Neural progenitor cell (in vitro differentiated cells): ENCODE measurements at regions not wholly inside any gene's neighbourhood (a gene's known extent, or its start where the extent isn't known, plus 50 kb on each side); places are given as distances from the start of the nearest gene placed in this dataset.

Experiments
- DNase-seq: peaks from one replicate; pipeline ENCODE4 v3.0.0-alpha.2; 2016; ENCODE audit warnings: low spot score
- H2AFZ ChIP-seq: fragments of 200-600 bp; sonication (generic); replicated peaks from 2 replicates; pipeline ENCODE4 v1.6.1; 2016; ENCODE audit warnings: antibody characterized with exemption
- H3F3A ChIP-seq: fragments of 200-600 bp; sonication (generic); 2 replicates; pipeline ENCODE4 v1.6.1; 2016; ENCODE audit warnings: antibody characterized with exemption, low read depth
- H3K27ac ChIP-seq: fragments of 200-600 bp; sonication (generic); 2 replicates; pipeline ENCODE4 v1.5.1; 2016; ENCODE audit warnings: mild to moderate bottlenecking
- H3K27me3 ChIP-seq: fragments of 200-600 bp; sonication (generic); 2 replicates; pipeline ENCODE4 v1.6.1; 2016; ENCODE audit warnings: mild to moderate bottlenecking, moderate library complexity
- H3K36me3 ChIP-seq: fragments of 200-600 bp; sonication (generic); 2 replicates; pipeline ENCODE4 v1.5.1; 2016
- H3K4me1 ChIP-seq: fragments of 200-600 bp; sonication (generic); 2 replicates; pipeline ENCODE4 v1.6.1; 2016; ENCODE audit warnings: mixed run types
- H3K4me2 ChIP-seq: fragments of 200-600 bp; sonication (generic); 2 replicates; pipeline ENCODE4 v1.6.1; 2016
- H3K4me3 ChIP-seq: fragments of 200-600 bp; sonication (generic); 2 replicates; pipeline ENCODE4 v1.5.1; 2016
- H3K79me2 ChIP-seq: fragments of 200-600 bp; sonication (generic); 2 replicates; pipeline ENCODE4 v1.6.1; 2016; ENCODE audit warnings: low read depth
- H3K9ac ChIP-seq: fragments of 200-600 bp; sonication (generic); 2 replicates; pipeline ENCODE4 v1.6.1; 2016
- H3K9me3 ChIP-seq: fragments of 200-600 bp; sonication (generic); 2 replicates; pipeline ENCODE4 v1.5.1; 2016; ENCODE audit warnings: low read depth
- H4K20me1 ChIP-seq: fragments of 200-600 bp; sonication (generic); 2 replicates; pipeline ENCODE4 v1.6.1; 2016; ENCODE audit warnings: low read depth
- H3K27ac Mint-ChIP-seq: 3 replicates; pipeline ENCODE4 v1.8.0; 2021; ENCODE audit warnings: mixed read lengths
- H3K27me3 Mint-ChIP-seq: 2 replicates; pipeline ENCODE4 v1.8.0; 2022; ENCODE audit warnings: low read depth, mild to moderate bottlenecking, inconsistent platforms, moderate library complexity, mixed read lengths; ENCODE audit not compliant: insufficient read depth
- H3K36me3 Mint-ChIP-seq: 3 replicates; pipeline ENCODE4 v1.8.0; 2021; ENCODE audit warnings: mixed read lengths
- H3K4me1 Mint-ChIP-seq: 3 replicates; pipeline ENCODE4 v1.8.0; 2021; ENCODE audit warnings: mixed read lengths
- H3K4me3 Mint-ChIP-seq: 3 replicates; pipeline ENCODE4 v1.8.0; 2021; ENCODE audit warnings: mild to moderate bottlenecking, moderate library complexity, mixed read lengths
- H3K9me3 Mint-ChIP-seq: 3 replicates; pipeline ENCODE4 v1.8.0; 2020; ENCODE audit warnings: mixed read lengths
- EZH2 ChIP-seq: fragments of 200-600 bp; sonication (generic); IDR thresholded peaks from 2 replicates; pipeline ENCODE4 v1.6.1; 2017; ENCODE audit warnings: antibody characterized with exemption, mild to moderate bottlenecking, moderate library complexity
- EZH2phosphoT487 ChIP-seq: fragments of 200-600 bp; sonication (generic); IDR thresholded peaks from 2 replicates; pipeline ENCODE4 v1.6.1; 2017; ENCODE audit warnings: antibody characterized with exemption
- TF ChIP-seq, protein P1 (sequence below): fragments of 200-600 bp; sonication (generic); IDR thresholded peaks from 2 replicates; pipeline ENCODE4 v1.5.1; 2017; ENCODE audit warnings: antibody characterized with exemption, mild to moderate bottlenecking

DNA sequence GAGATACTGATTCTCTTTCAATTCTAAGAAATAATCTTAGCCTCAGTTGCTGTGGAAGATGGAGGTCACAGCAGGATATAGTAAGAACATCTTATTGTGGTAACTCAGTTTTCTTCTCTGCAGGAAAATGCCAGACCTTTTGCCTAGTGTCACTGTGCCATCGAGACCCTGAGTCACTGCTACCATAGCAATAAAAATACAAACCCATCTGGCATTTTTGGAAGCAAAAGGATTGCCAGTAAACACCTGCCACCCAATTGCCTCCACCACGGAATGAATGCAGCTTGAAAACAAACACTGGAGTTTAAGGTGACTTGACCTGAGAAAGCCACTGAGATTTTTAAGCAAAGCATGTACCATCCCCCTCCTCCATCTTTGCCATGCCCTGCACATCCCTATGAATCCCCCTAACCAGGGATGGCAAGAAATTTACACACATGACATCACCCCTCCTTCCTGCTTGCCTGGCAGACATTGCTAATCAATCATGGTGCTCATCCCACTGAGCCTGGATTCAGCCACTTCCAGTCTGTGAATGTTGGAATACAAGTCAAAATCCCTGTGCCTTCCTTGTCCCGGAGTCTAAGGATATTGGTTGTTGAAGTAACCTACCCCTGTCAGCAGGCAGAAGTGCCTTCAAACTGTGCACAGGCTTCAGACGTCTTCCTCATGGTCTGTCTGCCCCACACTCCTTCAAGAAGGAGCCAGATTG is 59.6 kb upstream of the MAMLD1 start:
- Mint-ChIP-seq H3K27ac (no peak overlapping the region), H3K9me3 (peaks cover 12% of the 10 kb centered on the region), H3K27me3 (peaks cover 5% of the 10 kb centered on the region), H3K4me1 (no peaks in the 10 kb centered on the region), H3K4me3 (no peak overlapping the region), H3K36me3 (no peaks in the 10 kb centered on the region)
- Histone ChIP-seq H3K4me3 (no peak overlapping the region), H3K27me3 (no peaks in the 10 kb centered on the region), H3K27ac (no peak overlapping the region), H3K9me3 (no peaks in the 10 kb centered on the region), H3K9ac (no peak overlapping the region), H3K79me2 (no peaks in the 10 kb centered on the region), H4K20me1 (no peaks in the 10 kb centered on the region), H3K36me3 (no peaks in the 10 kb centered on the region), H3K4me1 (no peaks in the 10 kb centered on the region), H2AFZ (no peak overlapping the region), H3K4me2 (no peak overlapping the region), H3F3A (no peaks in the 10 kb centered on the region)
- no peak for DNase-seq
- no peak for TF ChIP-seq EZH2phosphoT487
- TF ChIP-seq EZH2, result no peak
- TF ChIP-seq, protein P1, sequence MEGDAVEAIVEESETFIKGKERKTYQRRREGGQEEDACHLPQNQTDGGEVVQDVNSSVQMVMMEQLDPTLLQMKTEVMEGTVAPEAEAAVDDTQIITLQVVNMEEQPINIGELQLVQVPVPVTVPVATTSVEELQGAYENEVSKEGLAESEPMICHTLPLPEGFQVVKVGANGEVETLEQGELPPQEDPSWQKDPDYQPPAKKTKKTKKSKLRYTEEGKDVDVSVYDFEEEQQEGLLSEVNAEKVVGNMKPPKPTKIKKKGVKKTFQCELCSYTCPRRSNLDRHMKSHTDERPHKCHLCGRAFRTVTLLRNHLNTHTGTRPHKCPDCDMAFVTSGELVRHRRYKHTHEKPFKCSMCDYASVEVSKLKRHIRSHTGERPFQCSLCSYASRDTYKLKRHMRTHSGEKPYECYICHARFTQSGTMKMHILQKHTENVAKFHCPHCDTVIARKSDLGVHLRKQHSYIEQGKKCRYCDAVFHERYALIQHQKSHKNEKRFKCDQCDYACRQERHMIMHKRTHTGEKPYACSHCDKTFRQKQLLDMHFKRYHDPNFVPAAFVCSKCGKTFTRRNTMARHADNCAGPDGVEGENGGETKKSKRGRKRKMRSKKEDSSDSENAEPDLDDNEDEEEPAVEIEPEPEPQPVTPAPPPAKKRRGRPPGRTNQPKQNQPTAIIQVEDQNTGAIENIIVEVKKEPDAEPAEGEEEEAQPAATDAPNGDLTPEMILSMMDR, result no peak

DNA sequence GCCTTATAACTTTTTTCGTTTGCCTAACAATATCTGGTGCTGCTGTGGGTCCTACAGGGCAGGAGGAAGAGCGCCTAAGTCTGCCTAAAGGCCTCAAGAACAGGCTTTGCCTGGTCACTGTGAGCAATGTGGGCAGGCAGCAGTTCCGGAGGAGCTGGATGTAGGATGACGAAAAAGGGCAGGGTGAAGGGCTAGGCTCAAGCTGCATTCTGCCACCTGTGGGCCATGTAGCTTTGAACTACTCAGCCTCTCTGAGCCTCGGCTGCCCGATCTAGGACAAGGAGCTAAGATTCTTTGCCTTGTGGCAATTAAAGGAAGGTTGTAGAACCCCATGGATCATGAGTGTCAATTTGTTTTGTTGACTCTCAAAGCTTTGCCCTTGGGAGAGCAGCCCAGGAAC is 57.1 kb upstream of the MAMLD1 start:
- H3K79me2 ChIP-seq, result no peaks in the 10 kb centered on the region
- Mint-ChIP-seq H3K36me3 (no peaks in the 10 kb centered on the region), H3K27ac (no peak overlapping the region), H3K4me3 (no peak overlapping the region), H3K9me3 (peaks cover 16% of the 10 kb centered on the region), H3K4me1 (no peaks in the 10 kb centered on the region), H3K27me3 (peaks cover 5% of the 10 kb centered on the region)
- DNase-seq, result no peak
- no peak overlapping the region for H3K4me2 ChIP-seq
- no peaks in the 10 kb centered on the region for H3K36me3 ChIP-seq
- no peaks in the 10 kb centered on the region for H3F3A ChIP-seq
- TF ChIP-seq, protein P1, result no peak
- TF ChIP-seq EZH2 (no peak), EZH2phosphoT487 (no peak)
- no peak overlapping the region for H3K9ac ChIP-seq
- H3K27me3 ChIP-seq, result no peaks in the 10 kb centered on the region
- H3K4me3 ChIP-seq, result no peak overlapping the region
- no peak overlapping the region for H3K27ac ChIP-seq
- H2AFZ ChIP-seq, result no peak overlapping the region
- H3K4me1 ChIP-seq, result no peaks in the 10 kb centered on the region
- no peaks in the 10 kb centered on the region for H4K20me1 ChIP-seq
- no peaks in the 10 kb centered on the region for H3K9me3 ChIP-seq

DNA sequence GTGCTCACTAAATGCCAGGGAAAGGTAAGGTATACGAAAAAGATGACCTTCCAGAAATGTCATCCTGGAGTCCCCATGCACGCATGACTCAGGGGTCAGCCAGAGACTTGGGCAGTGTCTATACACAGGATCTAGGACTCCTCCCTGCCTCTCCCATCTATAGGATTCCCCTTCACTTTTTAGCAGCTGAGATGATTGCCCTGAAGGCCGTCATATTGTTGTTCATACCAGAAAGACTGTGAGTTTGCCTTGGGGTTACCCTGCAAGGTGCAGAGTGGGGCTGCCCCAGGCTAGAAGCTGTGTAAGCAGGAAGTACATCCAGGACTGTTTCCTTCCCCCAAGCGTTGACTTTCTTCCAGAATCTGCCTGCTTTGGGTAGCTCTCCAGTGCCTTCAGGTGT is 55.1 kb upstream of the MAMLD1 start:
- Histone ChIP-seq H3K27me3 (no peaks in the 10 kb centered on the region), H4K20me1 (no peaks in the 10 kb centered on the region), H3K36me3 (no peaks in the 10 kb centered on the region), H3K4me1 (no peaks in the 10 kb centered on the region), H3K79me2 (no peaks in the 10 kb centered on the region), H3K4me3 (no peak overlapping the region), H3K4me2 (no peak overlapping the region), H3K27ac (no peak overlapping the region), H2AFZ (no peak overlapping the region), H3F3A (no peaks in the 10 kb centered on the region), H3K9ac (no peak overlapping the region), H3K9me3 (no peaks in the 10 kb centered on the region)
- Mint-ChIP-seq H3K36me3 (no peaks in the 10 kb centered on the region), H3K4me3 (no peak overlapping the region), H3K9me3 (peaks cover 16% of the 10 kb centered on the region), H3K27me3 (peaks cover 5% of the 10 kb centered on the region), H3K4me1 (no peaks in the 10 kb centered on the region), H3K27ac (no peak overlapping the region)
- TF ChIP-seq, protein P1, result no peak
- no peak for TF ChIP-seq EZH2
- TF ChIP-seq EZH2phosphoT487, result no peak
- no peak for DNase-seq
